ENCODE measurements at regions not wholly inside any gene's neighbourhood (a gene's known extent, or its start where the extent isn't known, plus 50 kb on each side); places are given as distances from the start of the nearest gene placed in this dataset.
"Not testable (repeated sequence)": the region's sequence is repeated elsewhere in the genome, so short reads cannot be mapped to it uniquely, and the experiment has no call there.

- WGBS, 2 donors, result 86 to 87% methylated on average over 15 of the region's 15 CpGs
- DNase-seq, result no peak
- Histone ChIP-seq H3K27me3 (peaks cover 0 to 21% (median 0%) of the 10 kb centered on the region in 3 donors), H3K27ac (no peak overlapping the region), H3K4me1 (no peaks in the 10 kb centered on the region), H3K4me3 (no peak overlapping the region), H3K9me3 (no peaks in the 10 kb centered on the region), H3K36me3 (no peaks in the 10 kb centered on the region)
- TF ChIP-seq POLR2AphosphoS5 (IDR thresholded peaks at IDR 0.05) (no peak), POLR2A (IDR thresholded peaks at IDR 0.05) (no peak), EP300 (IDR thresholded peaks at IDR 0.05) (no peak)
- TF ChIP-seq, protein P1, sequence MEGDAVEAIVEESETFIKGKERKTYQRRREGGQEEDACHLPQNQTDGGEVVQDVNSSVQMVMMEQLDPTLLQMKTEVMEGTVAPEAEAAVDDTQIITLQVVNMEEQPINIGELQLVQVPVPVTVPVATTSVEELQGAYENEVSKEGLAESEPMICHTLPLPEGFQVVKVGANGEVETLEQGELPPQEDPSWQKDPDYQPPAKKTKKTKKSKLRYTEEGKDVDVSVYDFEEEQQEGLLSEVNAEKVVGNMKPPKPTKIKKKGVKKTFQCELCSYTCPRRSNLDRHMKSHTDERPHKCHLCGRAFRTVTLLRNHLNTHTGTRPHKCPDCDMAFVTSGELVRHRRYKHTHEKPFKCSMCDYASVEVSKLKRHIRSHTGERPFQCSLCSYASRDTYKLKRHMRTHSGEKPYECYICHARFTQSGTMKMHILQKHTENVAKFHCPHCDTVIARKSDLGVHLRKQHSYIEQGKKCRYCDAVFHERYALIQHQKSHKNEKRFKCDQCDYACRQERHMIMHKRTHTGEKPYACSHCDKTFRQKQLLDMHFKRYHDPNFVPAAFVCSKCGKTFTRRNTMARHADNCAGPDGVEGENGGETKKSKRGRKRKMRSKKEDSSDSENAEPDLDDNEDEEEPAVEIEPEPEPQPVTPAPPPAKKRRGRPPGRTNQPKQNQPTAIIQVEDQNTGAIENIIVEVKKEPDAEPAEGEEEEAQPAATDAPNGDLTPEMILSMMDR (IDR thresholded peaks at IDR 0.05), result no peak
- intact Hi-C loops (cut with DNase I), result no loop called here
Observed at GRCh38 chr6:167708501-167709094, 118.1 kb upstream of the AFDN start.

DNA sequence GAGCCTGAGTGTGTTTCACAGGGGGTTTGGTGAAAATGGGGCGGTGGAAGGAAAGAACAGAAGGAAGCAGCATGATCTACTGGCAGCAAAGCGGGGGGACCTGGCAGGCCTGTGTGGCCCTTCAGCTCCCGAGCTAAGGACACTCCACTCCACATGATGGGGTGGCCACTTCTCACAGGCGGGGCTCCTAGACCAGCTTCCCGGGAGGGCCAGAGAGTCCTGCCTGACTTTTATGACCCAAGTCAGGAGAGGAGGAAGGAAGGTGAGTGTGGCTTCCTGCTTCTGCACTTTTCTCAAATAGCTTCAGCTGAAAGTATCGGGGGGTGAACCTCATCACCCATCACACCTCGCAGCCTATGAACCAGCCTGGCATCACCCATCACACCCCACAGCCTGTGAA is 117.5 kb upstream of the AFDN start:
- 60 to 72% methylated on average over 7 of the region's 7 CpGs for WGBS, 2 donors
- H3K36me3 ChIP-seq, result no peaks in the 10 kb centered on the region
- no peak for DNase-seq
- intact Hi-C loops (cut with DNase I), result no loop called here
- no peaks in the 10 kb centered on the region for H3K9me3 ChIP-seq
- H3K4me1 ChIP-seq, result no peaks in the 10 kb centered on the region
- TF ChIP-seq POLR2A (IDR thresholded peaks at IDR 0.05) (no peak), POLR2AphosphoS5 (IDR thresholded peaks at IDR 0.05) (no peak), EP300 (IDR thresholded peaks at IDR 0.05) (no peak)
- TF ChIP-seq, protein P1 (IDR thresholded peaks at IDR 0.05), result no peak
- no peak overlapping the region for H3K27ac ChIP-seq
- peaks cover 0 to 21% (median 0%) of the 10 kb centered on the region in 3 donors for H3K27me3 ChIP-seq
- H3K4me3 ChIP-seq, result no peak overlapping the region

GRCh38 chr6:167709776-167710336 is 116.9 kb upstream of the AFDN start:
- DNase-seq; H3K4me1 ChIP-seq; H3K27ac ChIP-seq; H3K36me3 ChIP-seq; H3K4me3 ChIP-seq; H3K9me3 ChIP-seq; intact Hi-C loops (cut with DNase I): not testable (repeated sequence)
- 96 to 97% methylated on average over 11 of the region's 11 CpGs for WGBS, 2 donors
- H3K27me3 ChIP-seq, result peaks cover 0 to 21% (median 0%) of the 10 kb centered on the region in 3 donors

DNA sequence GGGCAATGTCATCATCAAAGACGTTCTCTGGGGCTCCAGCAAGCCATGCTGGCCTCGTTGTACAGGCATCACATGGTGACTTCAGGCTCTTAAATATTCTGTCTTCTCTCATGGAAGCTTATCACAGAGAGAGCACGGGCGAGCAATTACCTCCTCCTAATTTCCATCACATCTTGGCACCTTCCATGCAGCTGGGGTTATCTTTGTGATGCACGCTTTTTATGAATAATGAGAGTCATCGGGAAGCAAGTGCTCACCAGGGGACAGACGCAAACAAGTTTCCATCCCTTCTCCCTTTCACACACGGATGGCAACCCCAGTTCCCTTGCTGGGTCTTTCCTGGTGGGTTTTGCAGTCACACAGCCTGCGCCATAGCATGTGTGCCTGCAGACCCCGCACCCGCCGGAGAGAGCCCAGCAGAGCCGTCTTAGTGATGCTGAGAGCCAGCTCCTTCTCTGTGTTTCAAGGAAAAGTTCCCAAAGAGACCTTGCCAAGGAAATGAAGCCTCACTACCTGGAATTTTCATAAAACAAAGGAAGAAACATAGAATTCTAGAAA is 116.3 kb upstream of the AFDN start:
- Histone ChIP-seq H3K4me3 (no peak overlapping the region), H3K27me3 (peaks cover 0 to 21% (median 0%) of the 10 kb centered on the region in 3 donors), H3K4me1 (no peaks in the 10 kb centered on the region), H3K9me3 (no peaks in the 10 kb centered on the region), H3K27ac (no peak overlapping the region), H3K36me3 (no peaks in the 10 kb centered on the region)
- DNase-seq, result no peak
- WGBS, 2 donors, result 90 to 93% methylated on average over 13 of the region's 13 CpGs
- intact Hi-C loops (cut with DNase I), result no loop called here
- no peak for TF ChIP-seq POLR2AphosphoS5 (IDR thresholded peaks at IDR 0.05)
- no peak for TF ChIP-seq POLR2A (IDR thresholded peaks at IDR 0.05)
- TF ChIP-seq, protein P1 (IDR thresholded peaks at IDR 0.05), result no peak
- no peak for TF ChIP-seq EP300 (IDR thresholded peaks at IDR 0.05)

DNA sequence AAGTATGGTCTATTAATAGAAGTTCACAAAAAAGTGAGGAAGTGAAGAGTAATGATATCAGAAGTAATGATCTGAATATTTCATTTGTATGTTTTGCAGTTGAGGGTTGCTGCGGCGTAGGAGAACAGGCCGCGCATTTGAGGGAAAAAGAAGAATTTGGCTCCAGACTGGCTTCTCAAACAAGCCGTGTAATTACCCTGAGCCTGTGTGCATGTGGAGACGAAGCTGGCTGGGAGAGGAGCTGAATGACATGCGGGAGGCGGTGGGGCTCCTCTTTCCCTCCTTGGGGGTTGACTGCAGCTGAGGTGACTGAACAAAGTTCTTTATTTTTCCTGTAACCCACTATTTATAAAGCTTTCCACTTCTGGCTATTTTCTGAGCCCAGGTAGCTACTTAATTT is 115.5 kb upstream of the AFDN start:
- no peak for DNase-seq
- intact Hi-C loops (cut with DNase I), result no loop called here
- 76 to 89% methylated on average over 8 of the region's 8 CpGs for WGBS, 2 donors
- no peaks in the 10 kb centered on the region for H3K4me1 ChIP-seq
- H3K27me3 ChIP-seq, result peaks cover 0 to 21% (median 0%) of the 10 kb centered on the region in 3 donors
- TF ChIP-seq, protein P1 (IDR thresholded peaks at IDR 0.05), result no peak
- H3K27ac ChIP-seq, result no peak overlapping the region
- H3K36me3 ChIP-seq, result no peaks in the 10 kb centered on the region
- no peak overlapping the region for H3K4me3 ChIP-seq
- no peaks in the 10 kb centered on the region for H3K9me3 ChIP-seq
